Fibroblast of the aortic adventitia (primary cell): ENCODE measurements at regions not wholly inside any gene's neighbourhood (a gene's known extent, or its start where the extent isn't known, plus 50 kb on each side); places are given as distances from the start of the nearest gene placed in this dataset.

Source experiments
- DNase-seq: peaks from one replicate; pipeline ENCODE4 v3.0.0-alpha.2; 2010; ENCODE audit warnings: low read depth
- H3K4me3 ChIP-seq: 2 replicates; pipeline ENCODE4 v1.5.1; 2011; ENCODE audit warnings: low read depth, mild to moderate bottlenecking, control low read depth, low read length, moderate library complexity
- CTCF ChIP-seq: IDR thresholded peaks from 2 replicates; pipeline ENCODE4 v1.5.1; 2011; ENCODE audit warnings: mild to moderate bottlenecking, low read length, control low read depth, inconsistent platforms; ENCODE audit not compliant: insufficient read depth

DNA sequence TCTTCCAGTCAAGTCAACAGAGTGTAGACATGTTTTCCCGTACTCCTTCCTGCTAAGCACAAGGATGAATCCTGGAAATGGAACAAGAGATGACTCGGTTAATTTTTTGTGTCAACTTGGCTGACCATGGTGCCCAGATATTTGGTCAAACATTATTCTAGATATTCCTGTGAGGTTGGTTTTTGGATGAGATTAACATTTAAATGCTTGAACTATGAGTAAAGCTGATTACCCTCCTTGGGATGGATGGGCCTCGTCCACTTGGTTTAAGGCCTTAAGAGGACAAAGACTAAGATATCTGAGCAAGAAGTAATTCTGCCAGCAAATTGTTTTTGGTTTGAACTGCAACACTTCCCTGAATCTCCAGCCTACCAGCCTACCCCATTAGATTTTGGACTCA, 338.1 kb upstream of the MSX2 start:
- DNase-seq, result peak; percentile 92
- no peak overlapping the region for H3K4me3 ChIP-seq
- no peak for TF ChIP-seq CTCF

GRCh38 chr5:174386846-174387245, 337.5 kb upstream of the MSX2 start:
- no peak for DNase-seq
- no peak overlapping the region for H3K4me3 ChIP-seq
- TF ChIP-seq CTCF, result no peak

GRCh38 chr5:174387448-174387847, 336.9 kb upstream of the MSX2 start:
- TF ChIP-seq CTCF, result no peak
- DNase-seq, result peak; percentile 45
- H3K4me3 ChIP-seq, result no peak overlapping the region

GRCh38 chr5:174392892-174393291, 331.5 kb upstream of the MSX2 start:
- DNase-seq, result no peak
- no peak overlapping the region for H3K4me3 ChIP-seq

GRCh38 chr5:174396541-174396940, 327.8 kb upstream of the MSX2 start:
- no peak overlapping the region for H3K4me3 ChIP-seq
- TF ChIP-seq CTCF, result no peak
- DNase-seq, result no peak

More at GRCh38 chr5:174392892-174393291, 331.5 kb upstream of the MSX2 start:
- no peak for TF ChIP-seq CTCF

GRCh38 chr5:174397206-174397605, 327.2 kb upstream of the MSX2 start:
- no peak for TF ChIP-seq CTCF
- H3K4me3 ChIP-seq, result no peak overlapping the region

DNA sequence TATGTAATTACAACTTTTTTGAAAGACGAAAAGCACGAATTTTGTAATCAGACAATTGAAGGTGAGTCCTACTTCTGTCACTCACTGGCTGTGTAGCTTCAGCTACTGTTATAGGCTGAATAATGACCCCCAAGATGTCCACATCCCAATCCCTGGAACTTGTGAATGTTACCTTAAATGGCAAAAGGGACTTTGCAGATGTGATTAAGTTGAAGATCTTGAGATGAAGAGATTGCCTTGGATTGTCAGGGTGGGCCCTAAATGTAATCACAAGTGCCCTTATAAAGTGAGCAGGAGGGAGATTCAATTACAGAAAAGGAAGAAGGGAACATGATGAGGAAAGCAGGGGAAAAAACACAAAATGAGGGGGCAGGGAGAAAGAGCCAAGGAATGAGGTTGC, 326.2 kb upstream of the MSX2 start:
- no peak for DNase-seq
- no peak overlapping the region for H3K4me3 ChIP-seq
- TF ChIP-seq CTCF, result no peak

More at GRCh38 chr5:174397206-174397605, 327.2 kb upstream of the MSX2 start:
- no peak for DNase-seq
